Calu3 (cell line): ENCODE measurements at regions not wholly inside any gene's neighbourhood (a gene's known extent, or its start where the extent isn't known, plus 50 kb on each side); places are given as distances from the start of the nearest gene placed in this dataset.

Experiments used
- BruUV-seq: library from RNA; stranded (reverse); fragments of 400-500 nt; replicated peaks from 2 replicates; lab custom pipeline; 2021; lab: Mats Ljungman, UMichigan
- CTCF ChIA-PET: fragments of 300-600 bp; sonication (Branson Sonifier 250); formaldehyde crosslinking; loops from one replicate; lab custom pipeline; 2022; ENCODE audit warnings: antibody characterized with exemption; lab: Charles Lee
- DNase-seq: peaks from one replicate; pipeline ENCODE4 v3.0.0; 2022
- H3K27ac Mint-ChIP-seq: one replicate; pipeline ENCODE4 v1.8.0; 2022; ENCODE audit warnings: mixed read lengths; ENCODE audit not compliant: unreplicated experiment
- H3K27me3 Mint-ChIP-seq: one replicate; pipeline ENCODE4 v1.8.0; 2022; ENCODE audit warnings: mixed read lengths; ENCODE audit not compliant: unreplicated experiment
- H3K36me3 Mint-ChIP-seq: one replicate; pipeline ENCODE4 v1.8.0; 2022; ENCODE audit warnings: mild to moderate bottlenecking, moderate library complexity, mixed read lengths; ENCODE audit not compliant: insufficient read depth, unreplicated experiment
- H3K4me1 Mint-ChIP-seq: one replicate; pipeline ENCODE4 v1.8.0; 2022; ENCODE audit warnings: mild to moderate bottlenecking, low read depth, mixed read lengths; ENCODE audit not compliant: unreplicated experiment
- H3K4me3 Mint-ChIP-seq: one replicate; pipeline ENCODE4 v1.8.0; 2022; ENCODE audit warnings: mild to moderate bottlenecking, low read depth, moderate library complexity, mixed read lengths; ENCODE audit not compliant: unreplicated experiment
- H3K9me3 Mint-ChIP-seq: one replicate; pipeline ENCODE4 v1.8.0; 2022; ENCODE audit warnings: low read depth, mixed read lengths; ENCODE audit not compliant: unreplicated experiment
- intact Hi-C: fragments of 100-400 bp; cut with micrococcal nuclease; formaldehyde crosslinking; loops from one replicate; pipeline ENCODE4 v1.10.0; 2022; ENCODE audit not compliant: unreplicated experiment
- TF ChIP-seq, protein P1 (sequence below): fragments of 200-600 bp; IDR thresholded peaks from one replicate; pipeline ENCODE4 v1.8.0; 2022; ENCODE audit warnings: antibody characterized with exemption; ENCODE audit not compliant: unreplicated experiment

DNA sequence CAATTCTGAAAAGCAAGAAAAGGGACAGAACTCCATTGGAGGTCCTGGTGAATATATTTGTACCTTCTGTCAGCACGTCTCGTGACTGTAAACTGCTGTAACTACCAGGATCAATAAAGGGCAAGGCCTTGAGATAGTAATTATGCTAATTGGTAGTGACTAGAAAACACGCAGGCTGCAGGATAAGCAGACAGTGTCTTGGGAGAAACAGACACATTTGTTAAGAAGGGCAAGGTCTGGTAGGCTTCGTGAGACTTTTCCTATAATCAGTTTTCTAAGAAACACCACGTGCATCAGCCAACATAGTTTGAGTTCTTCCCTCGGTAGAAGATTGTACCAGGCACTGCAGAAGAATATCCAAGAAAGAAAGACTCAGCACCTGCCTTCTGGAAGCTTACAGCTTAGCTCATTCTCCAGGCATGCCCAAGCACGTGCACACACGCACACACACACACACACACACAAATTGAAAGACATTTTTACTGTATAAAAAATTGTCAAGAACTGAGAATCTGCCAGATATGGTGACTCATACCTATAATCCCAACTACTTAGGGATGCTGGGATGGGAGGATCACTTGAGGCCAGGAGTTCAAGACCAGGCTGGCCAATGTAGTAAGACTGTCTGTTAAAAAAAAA is 167.0 kb upstream of the SASH1 start:
- intact Hi-C loops, result no loop called here
- Mint-ChIP-seq H3K4me1 (no peaks in the 10 kb centered on the region), H3K27me3 (no peaks in the 10 kb centered on the region), H3K36me3 (no peaks in the 10 kb centered on the region), H3K27ac (no peak overlapping the region), H3K4me3 (no peak overlapping the region), H3K9me3 (no peaks in the 10 kb centered on the region)
- BruUV-seq, result no TSS peak
- TF ChIP-seq, protein P1, sequence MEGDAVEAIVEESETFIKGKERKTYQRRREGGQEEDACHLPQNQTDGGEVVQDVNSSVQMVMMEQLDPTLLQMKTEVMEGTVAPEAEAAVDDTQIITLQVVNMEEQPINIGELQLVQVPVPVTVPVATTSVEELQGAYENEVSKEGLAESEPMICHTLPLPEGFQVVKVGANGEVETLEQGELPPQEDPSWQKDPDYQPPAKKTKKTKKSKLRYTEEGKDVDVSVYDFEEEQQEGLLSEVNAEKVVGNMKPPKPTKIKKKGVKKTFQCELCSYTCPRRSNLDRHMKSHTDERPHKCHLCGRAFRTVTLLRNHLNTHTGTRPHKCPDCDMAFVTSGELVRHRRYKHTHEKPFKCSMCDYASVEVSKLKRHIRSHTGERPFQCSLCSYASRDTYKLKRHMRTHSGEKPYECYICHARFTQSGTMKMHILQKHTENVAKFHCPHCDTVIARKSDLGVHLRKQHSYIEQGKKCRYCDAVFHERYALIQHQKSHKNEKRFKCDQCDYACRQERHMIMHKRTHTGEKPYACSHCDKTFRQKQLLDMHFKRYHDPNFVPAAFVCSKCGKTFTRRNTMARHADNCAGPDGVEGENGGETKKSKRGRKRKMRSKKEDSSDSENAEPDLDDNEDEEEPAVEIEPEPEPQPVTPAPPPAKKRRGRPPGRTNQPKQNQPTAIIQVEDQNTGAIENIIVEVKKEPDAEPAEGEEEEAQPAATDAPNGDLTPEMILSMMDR, result no peak
- no peak for DNase-seq
- CTCF ChIA-PET, result no interaction called here

DNA sequence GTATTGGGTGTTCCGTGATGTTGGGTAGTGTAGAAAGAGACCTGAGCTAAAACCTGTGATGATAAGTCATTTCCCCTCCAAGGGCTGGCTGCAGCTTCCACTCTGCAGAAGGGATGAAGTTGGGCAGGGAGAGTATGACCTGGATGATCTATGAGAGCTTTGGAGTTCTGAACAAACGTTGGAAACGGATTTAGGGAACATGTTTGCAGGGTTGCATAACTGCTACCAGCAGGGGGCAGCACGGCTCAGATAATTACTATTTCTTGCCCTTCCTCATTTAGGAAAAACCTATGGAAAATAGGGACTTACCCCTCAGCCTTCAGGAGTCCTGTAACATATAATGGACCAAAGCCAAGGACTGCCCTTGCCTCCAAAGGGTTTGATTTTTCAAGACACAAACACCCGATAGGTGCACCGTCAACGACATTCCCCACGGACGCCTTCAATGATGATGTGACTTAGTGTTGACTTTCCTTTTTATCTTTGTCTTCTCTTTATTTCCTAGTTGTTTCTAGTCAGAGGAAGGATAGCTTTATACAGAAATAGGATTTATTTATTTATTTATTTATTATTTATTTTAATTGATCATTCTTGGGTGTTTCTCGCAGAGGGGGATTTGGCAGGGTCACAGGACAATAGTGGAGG is 164.9 kb upstream of the SASH1 start:
- CTCF ChIA-PET, result interaction anchor here (1.9 kb wide), 1 partner anchor 73 kb away, joined by 6 read pairs; no protein-coding TSS in a partner anchor
- Mint-ChIP-seq H3K9me3 (no peaks in the 10 kb centered on the region), H3K27me3 (no peaks in the 10 kb centered on the region), H3K4me1 (no peaks in the 10 kb centered on the region), H3K27ac (no peak overlapping the region), H3K4me3 (no peak overlapping the region), H3K36me3 (no peaks in the 10 kb centered on the region)
- peak; percentile 57 for DNase-seq
- intact Hi-C loops, result loop anchor here (1.0 kb wide), 2 partner anchors 74 to 287 kb away; no protein-coding TSS in a partner anchor
- no TSS peak for BruUV-seq
- TF ChIP-seq, protein P1, result peak; percentile 77

DNA sequence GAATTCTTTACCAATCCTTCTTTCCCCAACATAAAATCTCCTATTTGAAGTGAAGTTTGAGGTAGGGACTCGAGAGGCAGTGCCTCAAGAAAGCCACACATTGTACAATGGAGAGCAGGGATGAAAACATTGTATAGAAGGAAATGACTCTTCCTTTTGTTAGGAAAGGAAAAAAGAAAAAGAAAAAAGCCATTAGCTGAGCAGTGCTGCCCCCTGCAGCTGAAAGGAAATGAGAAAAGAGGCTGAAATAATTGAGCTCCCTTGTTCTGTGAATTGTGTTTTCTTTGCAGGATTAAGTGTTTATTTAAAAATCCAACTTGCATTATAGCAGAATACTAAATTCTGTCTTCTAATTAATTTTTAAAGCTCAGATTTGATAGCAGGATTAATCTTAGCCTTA is 162.9 kb upstream of the SASH1 start:
- Mint-ChIP-seq H3K9me3 (no peaks in the 10 kb centered on the region), H3K4me1 (no peaks in the 10 kb centered on the region), H3K36me3 (no peaks in the 10 kb centered on the region), H3K27ac (no peak overlapping the region), H3K4me3 (no peak overlapping the region), H3K27me3 (no peaks in the 10 kb centered on the region)
- TF ChIP-seq, protein P1, result peak; percentile 27
- intact Hi-C loops, result no loop called here
- BruUV-seq, result no TSS peak
- CTCF ChIA-PET, result interaction anchor here (0.6 to 0.9 kb wide), 4 partner anchors 12 to 291 kb away, joined by 3 to 6 read pairs (median 4); no protein-coding TSS in a partner anchor
- peak; percentile 24 for DNase-seq

GRCh38 chr6:148182378-148182777 is 160.3 kb upstream of the SASH1 start:
- no TSS peak for BruUV-seq

More at GRCh38 chr6:148182378-148182777, 160.3 kb upstream of the SASH1 start:
- Mint-ChIP-seq H3K27ac (no peak overlapping the region), H3K4me3 (no peak overlapping the region), H3K36me3 (no peaks in the 10 kb centered on the region), H3K27me3 (no peaks in the 10 kb centered on the region), H3K4me1 (peaks cover 11% of the 10 kb centered on the region), H3K9me3 (no peaks in the 10 kb centered on the region)
- intact Hi-C loops, result no loop called here
- CTCF ChIA-PET, result no interaction called here
- no peak for DNase-seq
- TF ChIP-seq, protein P1, result no peak
